ENCODE measurements at regions not wholly inside any gene's neighbourhood (a gene's known extent, or its start where the extent isn't known, plus 50 kb on each side); places are given as distances from the start of the nearest gene placed in this dataset.

DNA sequence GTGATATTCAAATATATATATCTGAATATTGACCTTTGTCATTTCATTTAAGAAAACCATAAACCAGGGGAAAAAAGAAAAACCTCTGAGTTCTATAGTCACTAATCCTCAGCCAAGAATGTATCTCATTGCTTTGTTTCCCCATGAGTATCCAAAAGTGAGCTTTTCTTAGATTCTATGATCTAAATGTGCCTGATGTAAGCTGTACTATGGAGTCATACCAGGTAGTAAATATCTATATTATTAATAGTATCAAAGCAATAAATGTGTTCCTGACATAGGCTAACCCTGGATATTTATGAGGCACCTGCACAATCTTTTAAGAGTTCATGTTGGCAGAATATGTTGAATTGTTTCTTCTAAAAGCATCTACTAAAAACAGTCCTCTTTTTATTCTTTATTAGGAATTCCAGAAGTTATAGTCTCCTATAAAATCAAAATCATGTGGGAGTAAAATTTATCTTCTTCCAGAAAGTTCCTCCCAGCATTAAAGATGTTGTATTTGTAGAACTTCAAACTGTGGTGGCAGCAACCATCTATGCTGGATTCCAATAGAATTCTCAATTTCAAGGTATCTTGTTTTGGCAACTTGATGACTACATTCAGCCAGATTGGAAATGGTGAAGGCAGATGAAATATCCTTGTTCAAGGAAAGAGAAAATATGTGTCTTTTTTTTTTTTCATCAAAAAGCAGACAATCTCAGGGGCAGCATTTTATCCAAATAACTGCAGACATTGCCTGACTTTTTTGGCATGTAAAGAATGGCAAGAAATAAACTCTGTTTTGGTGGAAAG is 139.7 kb upstream of the RASSF8 start:
- POLR2A ChIA-PET = no interaction called here
- CTCF ChIA-PET = no interaction called here
- no peak for DNase-seq (ENCODE audit: extremely low spot score)
- TF ChIP-seq, protein P1, sequence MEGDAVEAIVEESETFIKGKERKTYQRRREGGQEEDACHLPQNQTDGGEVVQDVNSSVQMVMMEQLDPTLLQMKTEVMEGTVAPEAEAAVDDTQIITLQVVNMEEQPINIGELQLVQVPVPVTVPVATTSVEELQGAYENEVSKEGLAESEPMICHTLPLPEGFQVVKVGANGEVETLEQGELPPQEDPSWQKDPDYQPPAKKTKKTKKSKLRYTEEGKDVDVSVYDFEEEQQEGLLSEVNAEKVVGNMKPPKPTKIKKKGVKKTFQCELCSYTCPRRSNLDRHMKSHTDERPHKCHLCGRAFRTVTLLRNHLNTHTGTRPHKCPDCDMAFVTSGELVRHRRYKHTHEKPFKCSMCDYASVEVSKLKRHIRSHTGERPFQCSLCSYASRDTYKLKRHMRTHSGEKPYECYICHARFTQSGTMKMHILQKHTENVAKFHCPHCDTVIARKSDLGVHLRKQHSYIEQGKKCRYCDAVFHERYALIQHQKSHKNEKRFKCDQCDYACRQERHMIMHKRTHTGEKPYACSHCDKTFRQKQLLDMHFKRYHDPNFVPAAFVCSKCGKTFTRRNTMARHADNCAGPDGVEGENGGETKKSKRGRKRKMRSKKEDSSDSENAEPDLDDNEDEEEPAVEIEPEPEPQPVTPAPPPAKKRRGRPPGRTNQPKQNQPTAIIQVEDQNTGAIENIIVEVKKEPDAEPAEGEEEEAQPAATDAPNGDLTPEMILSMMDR (IDR thresholded peaks at IDR 0.05; ENCODE audit: control extremely low read depth, extremely low read depth, low read depth, missing control alignments) = no peak

DNA sequence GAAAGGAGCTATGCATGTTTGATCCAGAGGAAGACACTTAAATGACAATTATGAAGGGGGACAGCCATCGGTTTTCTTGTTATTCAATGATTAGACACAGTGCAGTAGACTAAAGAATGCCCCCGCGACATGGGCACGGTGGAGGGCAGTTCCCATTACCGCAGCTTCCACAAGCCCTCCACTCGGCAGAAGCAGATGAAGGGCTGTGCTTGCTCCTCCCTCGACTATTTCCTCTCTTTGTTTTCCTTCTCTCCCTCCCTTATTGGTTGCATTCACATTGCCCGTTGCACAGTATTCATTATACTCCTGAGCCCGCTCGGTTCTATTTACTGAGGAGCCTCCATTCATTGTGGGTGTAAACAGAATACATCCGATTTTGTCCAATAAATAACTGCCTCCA is 138.8 kb upstream of the RASSF8 start:
- TF ChIP-seq, protein P1 (IDR thresholded peaks at IDR 0.05; ENCODE audit: control extremely low read depth, extremely low read depth, low read depth, missing control alignments) = no peak
- CTCF ChIA-PET = no interaction called here
- POLR2A ChIA-PET = no interaction called here
- no peak for DNase-seq (ENCODE audit: extremely low spot score)

DNA sequence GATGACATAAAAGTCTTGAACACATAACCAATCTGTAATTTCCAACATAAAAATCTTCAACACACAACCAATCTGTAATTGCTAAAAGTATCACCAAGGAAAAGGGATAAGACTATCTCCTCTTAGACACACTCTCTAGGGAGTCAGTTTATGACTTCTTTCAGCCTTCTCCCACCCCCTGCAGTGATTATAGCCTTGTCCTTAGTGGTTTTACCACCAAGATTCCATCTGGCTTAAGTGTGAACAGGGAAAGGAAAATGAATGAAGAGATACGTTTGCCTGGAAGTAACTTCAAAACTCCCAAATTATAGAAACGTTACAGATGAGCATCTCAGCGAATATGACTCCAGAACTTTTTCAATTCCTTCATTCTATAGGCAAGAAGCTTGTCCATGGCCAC is 136.2 kb upstream of the RASSF8 start:
- CTCF ChIA-PET = interaction anchor here (1.8 kb wide), 1 partner anchor 22 kb away, joined by 4 read pairs; no protein-coding TSS in a partner anchor
- DNase-seq (ENCODE audit: extremely low spot score) = no peak
- TF ChIP-seq, protein P1 (IDR thresholded peaks at IDR 0.05; ENCODE audit: control extremely low read depth, extremely low read depth, low read depth, missing control alignments) = no peak
- POLR2A ChIA-PET = no interaction called here

DNA sequence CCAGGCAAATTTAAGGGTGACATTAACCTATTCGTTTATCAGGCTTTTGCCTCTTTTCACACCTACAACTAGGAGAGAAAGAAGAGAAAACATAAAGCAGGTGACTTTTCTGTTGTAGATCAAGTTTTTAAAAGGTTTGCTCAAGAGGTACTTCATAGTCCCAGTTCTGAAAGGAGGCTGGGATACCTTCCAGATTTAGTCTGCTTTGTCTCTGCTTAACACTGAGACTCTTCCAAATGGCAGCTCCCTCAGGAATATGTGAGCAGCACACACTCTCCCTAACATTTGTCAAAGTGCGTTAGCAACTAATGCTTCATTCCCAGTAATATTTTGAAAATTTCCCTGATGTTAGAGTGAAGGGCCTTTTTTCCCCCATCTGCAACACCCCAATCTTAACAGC is 133.7 kb upstream of the RASSF8 start:
- no peak for DNase-seq (ENCODE audit: extremely low spot score)
- POLR2A ChIA-PET = no interaction called here
- CTCF ChIA-PET = no interaction called here
- TF ChIP-seq, protein P1 (IDR thresholded peaks at IDR 0.05; ENCODE audit: control extremely low read depth, extremely low read depth, low read depth, missing control alignments) = no peak

DNA sequence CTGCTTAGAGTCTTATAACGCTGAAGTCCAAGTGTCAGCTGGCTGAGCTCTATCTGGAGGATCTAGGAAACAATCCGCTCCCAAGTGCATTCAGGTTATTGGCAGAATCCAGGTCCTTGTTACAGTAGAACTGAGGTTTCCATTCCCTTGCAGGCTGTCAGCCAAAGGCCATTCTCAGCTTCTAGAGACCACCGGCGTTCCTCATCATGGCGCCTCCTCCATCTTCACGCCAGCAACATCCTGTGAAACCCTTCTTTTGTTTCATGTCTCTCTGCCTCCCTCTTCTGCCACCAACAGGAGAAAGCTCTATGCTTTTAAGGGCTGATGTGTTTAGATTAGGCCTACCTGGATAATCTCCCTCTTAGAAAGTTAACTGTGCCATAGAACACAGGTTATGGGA is 133.0 kb upstream of the RASSF8 start:
- TF ChIP-seq, protein P1 (IDR thresholded peaks at IDR 0.05; ENCODE audit: control extremely low read depth, extremely low read depth, low read depth, missing control alignments) = no peak
- ChIA-PET POLR2A (no interaction called here), CTCF (no interaction called here)
- no peak for DNase-seq (ENCODE audit: extremely low spot score)

DNA sequence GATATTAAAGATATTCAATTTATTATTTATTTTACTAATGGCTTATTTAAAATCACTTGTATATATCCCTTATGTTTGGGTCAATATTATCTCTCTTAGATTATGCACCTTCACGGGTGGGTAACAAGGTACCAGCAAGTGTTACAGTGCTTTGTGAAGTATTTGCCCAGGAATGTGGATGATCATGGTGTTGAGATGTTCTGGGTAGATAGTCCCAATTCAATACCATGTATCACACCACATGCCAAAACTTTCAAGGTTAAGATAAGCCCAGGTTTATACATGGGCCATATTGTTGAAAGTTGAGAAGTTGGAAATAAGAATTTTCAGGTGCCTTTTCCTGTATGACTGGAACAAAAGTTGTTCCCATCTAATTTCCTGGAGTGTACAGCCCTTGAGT is 131.3 kb upstream of the RASSF8 start:
- POLR2A ChIA-PET = no interaction called here
- CTCF ChIA-PET = no interaction called here
- no peak for DNase-seq (ENCODE audit: extremely low spot score)
- TF ChIP-seq, protein P1 (IDR thresholded peaks at IDR 0.05; ENCODE audit: control extremely low read depth, extremely low read depth, low read depth, missing control alignments) = no peak
